Upper lobe of left lung (tissue), 6 donors: ENCODE measurements at regions not wholly inside any gene's neighbourhood (a gene's known extent, or its start where the extent isn't known, plus 50 kb on each side); places are given as distances from the start of the nearest gene placed in this dataset.

Experiments used
- ATAC-seq, 2 donors: fragments of 200-7000 bp; cut with Tn5 transposase; one replicate each; pipeline ENCODE4 v1.9.1; 2022; ENCODE audit warnings: mild to moderate bottlenecking in 2 of 2, moderate library complexity in 2 of 2; ENCODE audit not compliant: low FRiP score in 2 of 2
- DNase-seq, 2 donors: peaks; one replicate each; pipeline ENCODE4 v3.0.0-alpha.2; 2019 to 2020
- H3K27ac ChIP-seq, 4 donors: fragments of 200-600 bp; sonication (generic); one replicate each; pipeline ENCODE4 v1.5.1; 2016 to 2019
- H3K27me3 ChIP-seq, 4 donors: fragments of 200-600 bp; sonication (generic); one replicate each; pipeline ENCODE4 v1.5.1; 2017 to 2019
- H3K36me3 ChIP-seq, 4 donors: fragments of 200-600 bp; sonication (generic); one replicate each; pipeline ENCODE4 v1.5.1; 2016 to 2019
- H3K4me1 ChIP-seq, 4 donors: fragments of 200-600 bp; sonication (generic); one replicate each; pipeline ENCODE4 v1.5.1; 2018 to 2019
- H3K4me3 ChIP-seq, 4 donors: fragments of 200-600 bp; sonication (generic); one replicate each; pipeline ENCODE4 v1.5.1; 2017 to 2019; ENCODE audit warnings: mild to moderate bottlenecking in 2 of 4, moderate library complexity in 1 of 4
- H3K9me3 ChIP-seq, 4 donors: fragments of 200-600 bp; sonication (generic); one replicate each; pipeline ENCODE4 v1.5.1; 2018 to 2019
- EP300 ChIP-seq, 4 donors: sonication (generic); formaldehyde crosslinking; IDR thresholded peaks; one replicate each; pipeline ENCODE4 v1.5.1; 2017; ENCODE audit warnings: antibody characterized with exemption in 4 of 4, control low read depth in 2 of 4
- POLR2A ChIP-seq, 4 donors: fragments of 450-650 bp; IDR thresholded peaks; one replicate each; pipeline ENCODE4 v1.5.1; 2016 to 2017; ENCODE audit warnings: antibody characterized with exemption in 4 of 4, mild to moderate bottlenecking in 2 of 4
- POLR2AphosphoS5 ChIP-seq, 2 donors: sonication (generic); formaldehyde crosslinking; IDR thresholded peaks; one replicate each; pipeline ENCODE4 v1.5.1; 2017; ENCODE audit warnings: antibody characterized with exemption in 2 of 2
- WGBS, 2 donors: methylation state at CpG; one replicate each; pipeline ENCODE4 v1.1.5; 2017 to 2018; 5-methylcytosine and 5-hydroxymethylcytosine counted together
- TF ChIP-seq, protein P1 (sequence below), 6 experiments: fragments of 450-650 bp in 4 of 6; fragments of 200-600 bp in 2 of 6; sonication (generic) in 2 of 6; IDR thresholded peaks; one replicate each; pipeline ENCODE4 v1.5.1; 2016 to 2019; ENCODE audit warnings: antibody characterized with exemption in 6 of 6
- donor health status: DM: no; HTN: no; CAD: no; lungs with moderate emphysema.
- donor health status: DM: no; HTN: yes; CAD: no; lungs with severe emphysema.

DNA sequence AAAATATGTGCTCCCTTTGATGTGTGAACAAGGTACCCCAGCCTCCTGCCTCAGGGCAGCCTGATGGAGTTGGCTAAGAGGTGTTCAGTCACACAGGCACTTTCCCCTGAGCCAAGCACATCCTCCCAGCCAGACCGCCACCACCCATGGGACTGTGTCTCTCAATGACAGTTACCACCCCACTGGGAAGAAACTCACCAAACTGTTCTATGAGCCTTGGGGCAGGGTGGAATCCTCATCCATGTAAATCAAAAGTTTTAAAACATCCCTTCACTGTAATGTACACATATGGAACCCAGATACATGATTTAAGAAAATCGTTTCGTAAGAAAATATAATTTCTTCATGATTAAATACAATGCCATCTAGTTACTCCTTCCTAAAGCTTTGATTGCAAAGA, 138.4 kb upstream of the LSM14A start:
- WGBS, 2 donors: 93 to 94% methylated on average over 3 of the region's 3 CpGs
- TF ChIP-seq, protein P1, sequence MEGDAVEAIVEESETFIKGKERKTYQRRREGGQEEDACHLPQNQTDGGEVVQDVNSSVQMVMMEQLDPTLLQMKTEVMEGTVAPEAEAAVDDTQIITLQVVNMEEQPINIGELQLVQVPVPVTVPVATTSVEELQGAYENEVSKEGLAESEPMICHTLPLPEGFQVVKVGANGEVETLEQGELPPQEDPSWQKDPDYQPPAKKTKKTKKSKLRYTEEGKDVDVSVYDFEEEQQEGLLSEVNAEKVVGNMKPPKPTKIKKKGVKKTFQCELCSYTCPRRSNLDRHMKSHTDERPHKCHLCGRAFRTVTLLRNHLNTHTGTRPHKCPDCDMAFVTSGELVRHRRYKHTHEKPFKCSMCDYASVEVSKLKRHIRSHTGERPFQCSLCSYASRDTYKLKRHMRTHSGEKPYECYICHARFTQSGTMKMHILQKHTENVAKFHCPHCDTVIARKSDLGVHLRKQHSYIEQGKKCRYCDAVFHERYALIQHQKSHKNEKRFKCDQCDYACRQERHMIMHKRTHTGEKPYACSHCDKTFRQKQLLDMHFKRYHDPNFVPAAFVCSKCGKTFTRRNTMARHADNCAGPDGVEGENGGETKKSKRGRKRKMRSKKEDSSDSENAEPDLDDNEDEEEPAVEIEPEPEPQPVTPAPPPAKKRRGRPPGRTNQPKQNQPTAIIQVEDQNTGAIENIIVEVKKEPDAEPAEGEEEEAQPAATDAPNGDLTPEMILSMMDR (IDR thresholded peaks at IDR 0.05): no peak
- TF ChIP-seq POLR2A (IDR thresholded peaks at IDR 0.05) (no peak), POLR2AphosphoS5 (IDR thresholded peaks at IDR 0.05) (no peak), EP300 (IDR thresholded peaks at IDR 0.05) (no peak)
- H3K27me3 ChIP-seq: no peaks in the 10 kb centered on the region
- DNase-seq (no peak), ATAC-seq (no peak)
- H3K4me1 ChIP-seq: no peaks in the 10 kb centered on the region
- no peaks in the 10 kb centered on the region for H3K9me3 ChIP-seq
- H3K36me3 ChIP-seq: no peaks in the 10 kb centered on the region
- H3K4me3 ChIP-seq: no peak overlapping the region
- H3K27ac ChIP-seq: no peak overlapping the region

DNA sequence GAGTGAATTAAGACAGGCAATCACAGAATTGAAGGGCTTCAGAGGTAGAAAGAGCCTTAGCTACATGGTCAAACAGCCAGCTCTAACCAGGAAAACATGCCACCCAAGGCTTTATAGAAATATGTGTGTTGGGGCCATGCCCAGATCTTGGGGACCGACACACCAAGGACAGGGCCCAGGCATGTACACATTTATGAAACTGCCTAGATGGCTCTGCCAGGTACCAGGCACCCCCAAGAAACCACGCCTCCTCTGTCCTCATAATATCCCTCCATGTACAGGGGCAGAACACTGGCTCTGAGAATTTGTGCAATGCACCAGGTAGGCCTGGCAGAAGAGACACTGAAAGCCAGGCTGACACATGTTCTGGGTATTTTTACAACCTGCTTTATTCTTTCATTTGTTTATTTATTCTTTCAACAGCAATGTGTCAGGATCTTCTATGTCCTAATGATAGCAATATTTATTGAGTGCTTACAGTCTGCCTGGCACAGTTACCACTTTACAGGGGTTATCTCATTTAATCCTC, 137.9 kb upstream of the LSM14A start:
- Histone ChIP-seq H3K4me1 (no peaks in the 10 kb centered on the region), H3K9me3 (no peaks in the 10 kb centered on the region), H3K27me3 (no peaks in the 10 kb centered on the region), H3K36me3 (no peaks in the 10 kb centered on the region), H3K4me3 (no peak overlapping the region), H3K27ac (no peak overlapping the region)
- 67 to 68% methylated on average over 2 of the region's 2 CpGs for WGBS, 2 donors
- ATAC-seq: no peak
- TF ChIP-seq POLR2AphosphoS5 (IDR thresholded peaks at IDR 0.05): no peak
- TF ChIP-seq POLR2A (IDR thresholded peaks at IDR 0.05): no peak
- TF ChIP-seq EP300 (IDR thresholded peaks at IDR 0.05): no peak
- TF ChIP-seq, protein P1 (IDR thresholded peaks at IDR 0.05): no peak
- DNase-seq: no peak

DNA sequence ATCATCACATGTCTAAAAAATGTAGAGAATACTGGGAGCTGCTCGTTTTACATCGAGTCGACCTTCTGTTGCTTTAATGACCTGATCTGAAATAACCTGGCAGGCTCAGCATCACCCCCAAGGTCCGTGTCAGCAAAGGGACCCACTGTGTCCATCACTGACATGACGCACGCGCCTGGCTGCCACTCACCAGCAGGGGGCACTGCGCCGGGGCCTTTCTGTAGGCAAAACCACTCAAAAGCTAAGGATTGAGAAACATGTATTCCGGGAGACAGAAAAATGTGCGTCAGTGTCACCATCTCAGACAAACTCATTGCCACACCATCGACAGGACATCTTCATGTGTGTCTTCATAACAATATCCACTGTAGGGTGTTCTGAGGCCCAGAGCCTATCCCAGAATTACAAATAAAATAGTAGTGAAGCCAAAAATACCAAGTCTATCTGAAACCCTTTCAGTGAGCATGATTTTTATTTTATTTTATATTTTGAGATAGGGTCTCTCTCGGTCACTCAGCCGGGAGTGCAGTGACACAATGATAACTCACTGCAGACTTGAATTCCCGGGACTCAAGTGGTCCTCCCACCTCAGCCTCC, 130.3 kb upstream of the LSM14A start:
- Histone ChIP-seq H3K4me1 (no peaks in the 10 kb centered on the region), H3K4me3 (no peak overlapping the region), H3K9me3 (no peaks in the 10 kb centered on the region), H3K27ac (no peak overlapping the region), H3K36me3 (no peaks in the 10 kb centered on the region), H3K27me3 (no peaks in the 10 kb centered on the region)
- DNase-seq (peak; percentile 77 to 95), ATAC-seq (peak in 1 of 2 donors; percentile 76)
- 21 to 22% methylated on average over 15 of the region's 15 CpGs for WGBS, 2 donors
- TF ChIP-seq POLR2A (IDR thresholded peaks at IDR 0.05): no peak
- no peak for TF ChIP-seq EP300 (IDR thresholded peaks at IDR 0.05)
- TF ChIP-seq, protein P1 (IDR thresholded peaks at IDR 0.05): peak; percentile 65 to 87 (median 76)
- TF ChIP-seq POLR2AphosphoS5 (IDR thresholded peaks at IDR 0.05): no peak

DNA sequence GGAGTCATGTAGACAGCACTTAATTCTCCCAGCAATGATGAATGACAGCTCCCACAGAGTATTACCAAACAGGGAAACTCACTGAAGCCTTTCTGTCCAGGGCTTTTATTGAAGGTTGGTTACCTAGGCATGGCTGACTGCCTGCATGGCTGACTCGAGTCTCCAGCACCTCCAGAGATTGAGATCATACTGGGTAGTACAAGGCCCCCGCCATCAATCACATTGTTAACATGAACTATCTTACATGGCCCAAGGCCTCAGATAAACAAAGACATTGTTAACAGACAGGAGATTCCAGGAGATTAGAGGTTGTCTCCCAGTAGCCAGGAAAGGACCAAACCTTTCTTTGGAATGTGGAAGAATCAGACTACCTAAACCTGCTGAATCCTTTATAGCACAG, 128.3 kb upstream of the LSM14A start:
- no peak for ATAC-seq

More for the DNA sequence above, 128.3 kb upstream of the LSM14A start:
- Histone ChIP-seq H3K4me3 (no peak overlapping the region), H3K4me1 (no peaks in the 10 kb centered on the region), H3K9me3 (no peaks in the 10 kb centered on the region), H3K36me3 (no peaks in the 10 kb centered on the region), H3K27ac (no peak overlapping the region), H3K27me3 (no peaks in the 10 kb centered on the region)
- no peak for DNase-seq
- WGBS, 2 donors: 46 to 48% methylated on average over 2 of the region's 2 CpGs
- TF ChIP-seq EP300 (IDR thresholded peaks at IDR 0.05) (no peak), POLR2AphosphoS5 (IDR thresholded peaks at IDR 0.05) (no peak), POLR2A (IDR thresholded peaks at IDR 0.05) (no peak)
- TF ChIP-seq, protein P1 (IDR thresholded peaks at IDR 0.05): no peak
